ENCODE measurements at regions not wholly inside any gene's neighbourhood (a gene's known extent, or its start where the extent isn't known, plus 50 kb on each side); places are given as distances from the start of the nearest gene placed in this dataset.
A peak's percentile ranks its signal among the peaks of the same experiment; 100 is the strongest.

GRCh38 chr1:80113168-80114038 lies 1106.9 kb upstream of the ADGRL4 start:
- no peak for DNase-seq
- in situ Hi-C loops (cut with HindIII; ENCODE audit: low pct_ligation_motif_present, low pct_unique_long_range_greater_than_20kb, low sequenced_read_pairs), result no loop called here

- no peak for DNase-seq
- in situ Hi-C loops (cut with HindIII; ENCODE audit: low pct_ligation_motif_present, low pct_unique_long_range_greater_than_20kb, low sequenced_read_pairs), result no loop called here
Observed at GRCh38 chr1:80101159-80101558, 1094.6 kb upstream of the ADGRL4 start.

- in situ Hi-C loops (cut with HindIII; ENCODE audit: low pct_ligation_motif_present, low pct_unique_long_range_greater_than_20kb, low sequenced_read_pairs), result no loop called here
- no peak for DNase-seq
Observed at GRCh38 chr1:80099713-80100112, 1093.2 kb upstream of the ADGRL4 start.

GRCh38 chr1:80085067-80085466 lies 1078.5 kb upstream of the ADGRL4 start:
- DNase-seq, result no peak
- in situ Hi-C loops (cut with HindIII; ENCODE audit: low pct_ligation_motif_present, low pct_unique_long_range_greater_than_20kb, low sequenced_read_pairs), result no loop called here

- no peak for DNase-seq
- in situ Hi-C loops (cut with HindIII; ENCODE audit: low pct_ligation_motif_present, low pct_unique_long_range_greater_than_20kb, low sequenced_read_pairs), result no loop called here
Observed at GRCh38 chr1:80083892-80084291, 1077.4 kb upstream of the ADGRL4 start.

- in situ Hi-C loops (cut with HindIII; ENCODE audit: low pct_ligation_motif_present, low pct_unique_long_range_greater_than_20kb, low sequenced_read_pairs), result no loop called here
- no peak for DNase-seq
Observed at GRCh38 chr1:80076469-80076868, 1069.9 kb upstream of the ADGRL4 start.

GRCh38 chr1:80075351-80075750 lies 1068.8 kb upstream of the ADGRL4 start:
- DNase-seq, result no peak
- in situ Hi-C loops (cut with HindIII; ENCODE audit: low pct_ligation_motif_present, low pct_unique_long_range_greater_than_20kb, low sequenced_read_pairs), result no loop called here

GRCh38 chr1:80072563-80072962 lies 1066.0 kb upstream of the ADGRL4 start:
- no peak for DNase-seq
- in situ Hi-C loops (cut with HindIII; ENCODE audit: low pct_ligation_motif_present, low pct_unique_long_range_greater_than_20kb, low sequenced_read_pairs), result no loop called here

- DNase-seq, result no peak
- in situ Hi-C loops (cut with HindIII; ENCODE audit: low pct_ligation_motif_present, low pct_unique_long_range_greater_than_20kb, low sequenced_read_pairs), result no loop called here
Observed at GRCh38 chr1:80066060-80066459, 1059.5 kb upstream of the ADGRL4 start.

GRCh38 chr1:80064524-80064923 lies 1058.0 kb upstream of the ADGRL4 start:
- DNase-seq, result no peak
- in situ Hi-C loops (cut with HindIII; ENCODE audit: low pct_ligation_motif_present, low pct_unique_long_range_greater_than_20kb, low sequenced_read_pairs), result no loop called here

- in situ Hi-C loops (cut with HindIII; ENCODE audit: low pct_ligation_motif_present, low pct_unique_long_range_greater_than_20kb, low sequenced_read_pairs), result no loop called here
- no peak for DNase-seq
Observed at GRCh38 chr1:80059940-80060339, 1053.4 kb upstream of the ADGRL4 start.

GRCh38 chr1:80056179-80056578 lies 1049.6 kb upstream of the ADGRL4 start:
- in situ Hi-C loops (cut with HindIII; ENCODE audit: low pct_ligation_motif_present, low pct_unique_long_range_greater_than_20kb, low sequenced_read_pairs), result no loop called here
- no peak for DNase-seq

GRCh38 chr1:80054129-80054528 lies 1047.6 kb upstream of the ADGRL4 start:
- in situ Hi-C loops (cut with HindIII; ENCODE audit: low pct_ligation_motif_present, low pct_unique_long_range_greater_than_20kb, low sequenced_read_pairs), result no loop called here
- DNase-seq, result no peak

GRCh38 chr1:80053613-80054012 lies 1047.1 kb upstream of the ADGRL4 start:
- in situ Hi-C loops (cut with HindIII; ENCODE audit: low pct_ligation_motif_present, low pct_unique_long_range_greater_than_20kb, low sequenced_read_pairs), result no loop called here
- DNase-seq, result no peak

GRCh38 chr1:80050523-80050922 lies 1044.0 kb upstream of the ADGRL4 start:
- no peak for DNase-seq
- in situ Hi-C loops (cut with HindIII; ENCODE audit: low pct_ligation_motif_present, low pct_unique_long_range_greater_than_20kb, low sequenced_read_pairs), result no loop called here

- in situ Hi-C loops (cut with HindIII; ENCODE audit: low pct_ligation_motif_present, low pct_unique_long_range_greater_than_20kb, low sequenced_read_pairs), result no loop called here
- no peak for DNase-seq
Observed at GRCh38 chr1:80050085-80050484, 1043.6 kb upstream of the ADGRL4 start.

GRCh38 chr1:80048716-80049115 lies 1042.2 kb upstream of the ADGRL4 start:
- in situ Hi-C loops (cut with HindIII; ENCODE audit: low pct_ligation_motif_present, low pct_unique_long_range_greater_than_20kb, low sequenced_read_pairs), result no loop called here
- no peak for DNase-seq

GRCh38 chr1:80047791-80048190 lies 1041.3 kb upstream of the ADGRL4 start:
- in situ Hi-C loops (cut with HindIII; ENCODE audit: low pct_ligation_motif_present, low pct_unique_long_range_greater_than_20kb, low sequenced_read_pairs), result no loop called here
- DNase-seq, result peak; percentile 15

- in situ Hi-C loops (cut with HindIII; ENCODE audit: low pct_ligation_motif_present, low pct_unique_long_range_greater_than_20kb, low sequenced_read_pairs), result no loop called here
Observed at GRCh38 chr1:80044662-80045061, 1038.1 kb upstream of the ADGRL4 start.

GRCh38 chr1:80036690-80037432 lies 1030.3 kb upstream of the ADGRL4 start:
- in situ Hi-C loops (cut with HindIII; ENCODE audit: low pct_ligation_motif_present, low pct_unique_long_range_greater_than_20kb, low sequenced_read_pairs), result no loop called here
- no peak for DNase-seq

More at GRCh38 chr1:80044662-80045061, 1038.1 kb upstream of the ADGRL4 start:
- DNase-seq, result no peak
